ENCODE measurements at regions not wholly inside any gene's neighbourhood (a gene's known extent, or its start where the extent isn't known, plus 50 kb on each side); places are given as distances from the start of the nearest gene placed in this dataset.

DNA sequence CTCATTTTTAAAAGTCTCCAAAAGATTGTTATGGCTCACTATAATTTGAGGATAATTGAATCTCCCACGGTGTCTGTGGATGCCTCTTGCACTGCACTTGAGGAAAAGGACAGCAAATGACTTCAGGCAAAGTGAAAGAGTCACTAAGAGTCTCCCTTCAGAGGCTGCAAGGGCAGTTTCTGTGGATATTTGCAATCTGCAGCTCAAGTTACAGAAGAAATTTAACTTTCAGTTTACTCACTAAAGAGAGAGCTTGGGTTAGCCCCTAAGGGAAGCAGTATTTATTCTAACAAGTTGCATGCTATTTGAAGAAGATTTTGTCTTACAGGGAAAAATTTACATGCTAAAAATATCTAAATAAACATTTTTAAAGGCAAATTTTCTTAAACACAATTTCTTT lies 912.0 kb upstream of the TENM3 start (continued):
- TF ChIP-seq, protein P1, sequence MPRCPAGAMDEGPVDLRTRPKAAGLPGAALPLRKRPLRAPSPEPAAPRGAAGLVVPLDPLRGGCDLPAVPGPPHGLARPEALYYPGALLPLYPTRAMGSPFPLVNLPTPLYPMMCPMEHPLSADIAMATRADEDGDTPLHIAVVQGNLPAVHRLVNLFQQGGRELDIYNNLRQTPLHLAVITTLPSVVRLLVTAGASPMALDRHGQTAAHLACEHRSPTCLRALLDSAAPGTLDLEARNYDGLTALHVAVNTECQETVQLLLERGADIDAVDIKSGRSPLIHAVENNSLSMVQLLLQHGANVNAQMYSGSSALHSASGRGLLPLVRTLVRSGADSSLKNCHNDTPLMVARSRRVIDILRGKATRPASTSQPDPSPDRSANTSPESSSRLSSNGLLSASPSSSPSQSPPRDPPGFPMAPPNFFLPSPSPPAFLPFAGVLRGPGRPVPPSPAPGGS (IDR thresholded peaks at IDR 0.05; ENCODE audit: borderline replicate concordance, insufficient read depth, low read depth, low read length, poor library complexity, severe bottlenecking), result no peak
- no peak for TF ChIP-seq ZNF207 (IDR thresholded peaks at IDR 0.05; ENCODE audit: borderline replicate concordance)
- no peak for TF ChIP-seq ZNF384 (IDR thresholded peaks at IDR 0.05; ENCODE audit: borderline replicate concordance, low read depth, low read length)
- TF ChIP-seq PRDM15 (CRISPR knock-in tag; IDR thresholded peaks at IDR 0.05), result no peak
- no peak for TF ChIP-seq E4F1 (IDR thresholded peaks at IDR 0.05; ENCODE audit: borderline replicate concordance, partially characterized antibody)
- TF ChIP-seq PBX3 (IDR thresholded peaks at IDR 0.05; ENCODE audit: insufficient replicate concordance, low read depth, low read length), result no peak

All from GM12878 (cell line).